Lower leg skin (tissue), 4 donors: ENCODE measurements at regions not wholly inside any gene's neighbourhood (a gene's known extent, or its start where the extent isn't known, plus 50 kb on each side); places are given as distances from the start of the nearest gene placed in this dataset.

ENCODE experiments used
- DNase-seq, 2 donors: peaks; one replicate each; pipeline ENCODE4 v3.0.0-alpha.2; 2019; ENCODE audit warnings: low spot score in 2 of 2
- H3K4me3 ChIP-seq: fragments of 200-600 bp; sonication (generic); 2 replicates; pipeline ENCODE4 v1.5.1; 2017; ENCODE audit warnings: mild to moderate bottlenecking, low read depth; ENCODE audit not compliant: poor library complexity, severe bottlenecking
- POLR2A ChIP-seq, 2 donors: fragments of 450-650 bp; IDR thresholded peaks; one replicate each; pipeline ENCODE4 v1.6.1; 2016 to 2017; ENCODE audit warnings: antibody characterized with exemption in 2 of 2, mild to moderate bottlenecking in 1 of 2, moderate library complexity in 1 of 2
- WGBS, 2 donors: methylation state at CpG; one replicate each; pipeline ENCODE4 v1.1.5; 2018; 5-methylcytosine and 5-hydroxymethylcytosine counted together
- intact Hi-C: fragments of 100-400 bp; cut with DNase I; formaldehyde crosslinking; loops from one replicate; pipeline ENCODE4 v1.15.0; 2023; ENCODE audit warnings: low total_unique reads
- TF ChIP-seq, protein P1 (sequence below), 3 donors: fragments of 450-650 bp; IDR thresholded peaks; one replicate each; pipeline ENCODE4 v1.5.1; 2016; ENCODE audit warnings: antibody characterized with exemption in 3 of 3, mild to moderate bottlenecking in 3 of 3, moderate library complexity in 2 of 3

- DNase-seq = no peak
- intact Hi-C loops = no loop called here
- 50 to 54% methylated on average over 5 of the region's 5 CpGs for WGBS, 2 donors
- TF ChIP-seq, protein P1, sequence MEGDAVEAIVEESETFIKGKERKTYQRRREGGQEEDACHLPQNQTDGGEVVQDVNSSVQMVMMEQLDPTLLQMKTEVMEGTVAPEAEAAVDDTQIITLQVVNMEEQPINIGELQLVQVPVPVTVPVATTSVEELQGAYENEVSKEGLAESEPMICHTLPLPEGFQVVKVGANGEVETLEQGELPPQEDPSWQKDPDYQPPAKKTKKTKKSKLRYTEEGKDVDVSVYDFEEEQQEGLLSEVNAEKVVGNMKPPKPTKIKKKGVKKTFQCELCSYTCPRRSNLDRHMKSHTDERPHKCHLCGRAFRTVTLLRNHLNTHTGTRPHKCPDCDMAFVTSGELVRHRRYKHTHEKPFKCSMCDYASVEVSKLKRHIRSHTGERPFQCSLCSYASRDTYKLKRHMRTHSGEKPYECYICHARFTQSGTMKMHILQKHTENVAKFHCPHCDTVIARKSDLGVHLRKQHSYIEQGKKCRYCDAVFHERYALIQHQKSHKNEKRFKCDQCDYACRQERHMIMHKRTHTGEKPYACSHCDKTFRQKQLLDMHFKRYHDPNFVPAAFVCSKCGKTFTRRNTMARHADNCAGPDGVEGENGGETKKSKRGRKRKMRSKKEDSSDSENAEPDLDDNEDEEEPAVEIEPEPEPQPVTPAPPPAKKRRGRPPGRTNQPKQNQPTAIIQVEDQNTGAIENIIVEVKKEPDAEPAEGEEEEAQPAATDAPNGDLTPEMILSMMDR (IDR thresholded peaks at IDR 0.05) = no peak
- no peak for TF ChIP-seq POLR2A (IDR thresholded peaks at IDR 0.05)
- H3K4me3 ChIP-seq = no peak overlapping the region
Observed at GRCh38 chr17:72412650-72413076, 291.8 kb downstream of the SOX9 start.

DNA sequence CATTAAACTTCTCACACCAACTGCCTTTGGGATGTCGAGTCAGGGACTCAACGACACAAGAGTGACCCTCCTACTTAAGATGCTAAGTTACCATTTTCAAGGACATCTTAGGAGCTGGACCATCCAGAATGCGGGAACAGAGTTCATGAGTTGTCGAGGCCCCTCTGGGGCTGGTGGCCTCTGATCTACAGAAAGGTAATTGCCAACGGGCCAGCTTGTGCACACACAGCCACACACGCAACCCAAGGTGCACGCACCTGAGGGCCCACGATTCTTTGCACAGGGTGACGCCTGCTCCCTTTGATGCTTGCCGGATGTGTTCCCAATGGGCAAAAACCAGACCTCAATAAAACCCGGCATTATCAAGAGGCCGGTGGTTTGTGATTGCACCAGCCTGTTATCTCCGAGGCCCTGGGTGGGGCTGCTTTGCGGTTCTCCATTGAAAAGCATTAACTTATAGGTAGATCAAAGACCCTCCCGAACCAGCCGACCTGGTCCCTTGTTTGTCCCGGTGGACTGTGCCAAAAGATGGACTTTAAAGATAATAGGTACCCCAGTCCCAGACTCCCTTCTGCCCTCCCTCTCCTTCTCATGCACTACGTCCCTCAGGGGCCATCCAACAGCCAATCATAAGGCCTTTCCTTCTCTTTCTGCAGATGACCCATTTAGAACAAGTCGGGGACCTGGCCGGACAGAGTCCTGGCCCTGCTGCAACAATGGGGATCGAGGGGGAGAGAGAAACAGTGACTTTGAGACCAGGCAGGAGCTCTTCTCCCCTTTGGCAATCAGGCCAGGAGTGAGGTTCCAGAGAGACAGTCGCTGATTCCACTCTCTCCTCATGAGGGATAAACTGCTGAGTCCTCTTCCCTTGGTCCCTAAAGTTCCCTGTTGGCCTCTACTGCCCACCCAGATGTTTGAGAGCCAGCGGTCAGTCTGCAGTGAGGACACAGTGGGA is 292.5 kb downstream of the SOX9 start:
- intact Hi-C loops = no loop called here
- TF ChIP-seq, protein P1 (IDR thresholded peaks at IDR 0.05) = no peak
- TF ChIP-seq POLR2A (IDR thresholded peaks at IDR 0.05) = no peak
- DNase-seq = no peak
- H3K4me3 ChIP-seq = no peak overlapping the region
- WGBS, 2 donors = 86 to 90% methylated on average over 23 of the region's 23 CpGs

- DNase-seq = no peak
- intact Hi-C loops = no loop called here
- WGBS, 2 donors = 90 to 94% methylated on average over 5 of the region's 5 CpGs
- no peak for TF ChIP-seq POLR2A (IDR thresholded peaks at IDR 0.05)
- TF ChIP-seq, protein P1 (IDR thresholded peaks at IDR 0.05) = no peak
- no peak overlapping the region for H3K4me3 ChIP-seq
Observed at GRCh38 chr17:72414032-72414396, 293.2 kb downstream of the SOX9 start.

GRCh38 chr17:72414967-72415853 is 294.4 kb downstream of the SOX9 start:
- WGBS, 2 donors = 80 to 85% methylated on average over 9 of the region's 9 CpGs

GRCh38 chr17:72416054-72416675 is 295.3 kb downstream of the SOX9 start:
- no peak for DNase-seq
- intact Hi-C loops = no loop called here
- TF ChIP-seq, protein P1 (IDR thresholded peaks at IDR 0.05) = no peak
- no peak for TF ChIP-seq POLR2A (IDR thresholded peaks at IDR 0.05)
- 37 to 59% methylated on average over 6 of the region's 6 CpGs for WGBS, 2 donors
- H3K4me3 ChIP-seq = no peak overlapping the region

More at GRCh38 chr17:72414967-72415853, 294.4 kb downstream of the SOX9 start:
- TF ChIP-seq POLR2A (IDR thresholded peaks at IDR 0.05) = no peak
- TF ChIP-seq, protein P1 (IDR thresholded peaks at IDR 0.05) = no peak
- intact Hi-C loops = no loop called here
- DNase-seq = no peak
- H3K4me3 ChIP-seq = no peak overlapping the region
